Neutrophil (primary cell): ENCODE measurements at regions not wholly inside any gene's neighbourhood (a gene's known extent, or its start where the extent isn't known, plus 50 kb on each side); places are given as distances from the start of the nearest gene placed in this dataset.

Source experiments
- H3K27ac ChIP-seq: fragments of 200-600 bp; sonication (generic); 2 replicates; pipeline ENCODE4 v1.5.1; 2016; ENCODE audit warnings: mild to moderate bottlenecking, moderate library complexity
- H3K27me3 ChIP-seq: fragments of 200-600 bp; sonication (generic); 2 replicates; pipeline ENCODE4 v1.6.0; 2016; ENCODE audit warnings: mild to moderate bottlenecking
- H3K36me3 ChIP-seq: fragments of 200-600 bp; sonication (generic); 2 replicates; pipeline ENCODE4 v1.5.1; 2017
- H3K4me1 ChIP-seq, 2 experiments: fragments of 200-600 bp in 1 of 2; sonication (generic) in 1 of 2; 1 replicate in 1 of 2; 2 replicates in 1 of 2; pipeline versions ENCODE4 v1.5.1 to v1.6.1; 2013 to 2016; ENCODE audit warnings: low read depth in 1 of 2, low read length in 1 of 2, mild to moderate bottlenecking in 1 of 2, moderate library complexity in 1 of 2; ENCODE audit not compliant: control insufficient read depth in 1 of 2, insufficient read depth in 1 of 2
- H3K4me3 ChIP-seq, 2 experiments: fragments of 200-600 bp in 1 of 2; sonication (generic) in 1 of 2; 1 replicate in 1 of 2; 2 replicates in 1 of 2; pipeline ENCODE4 v1.5.1; 2013 to 2016; ENCODE audit warnings: low read depth in 1 of 2, low read length in 1 of 2, mild to moderate bottlenecking in 1 of 2, moderate library complexity in 1 of 2
- H3K9me3 ChIP-seq: fragments of 200-600 bp; sonication (generic); 2 replicates; pipeline ENCODE4 v1.5.1; 2016
- CTCF ChIP-seq: fragments of 200-600 bp; sonication (generic); IDR thresholded peaks from 2 replicates; pipeline ENCODE4 v1.5.1; 2016; ENCODE audit warnings: antibody characterized with exemption

- H3K27ac ChIP-seq, result no peak overlapping the region
- no peak for TF ChIP-seq CTCF
- no peaks in the 10 kb centered on the region for H3K4me1 ChIP-seq
- H3K36me3 ChIP-seq, result no peaks in the 10 kb centered on the region
- H3K27me3 ChIP-seq, result peaks cover 21% of the 10 kb centered on the region
- H3K4me3 ChIP-seq, result no peak overlapping the region
- no peaks in the 10 kb centered on the region for H3K9me3 ChIP-seq
Measured at GRCh38 chr9:109907400-109907799, 127.4 kb downstream of the PALM2AKAP2 start.

GRCh38 chr9:109907810-109908458 lies 127.9 kb downstream of the PALM2AKAP2 start:
- Histone ChIP-seq H3K9me3 (no peaks in the 10 kb centered on the region), H3K27me3 (peaks cover 23% of the 10 kb centered on the region), H3K27ac (no peak overlapping the region), H3K4me1 (no peaks in the 10 kb centered on the region), H3K36me3 (no peaks in the 10 kb centered on the region), H3K4me3 (no peak overlapping the region)
- TF ChIP-seq CTCF, result no peak

- no peak overlapping the region for H3K27ac ChIP-seq
- peaks cover 28% of the 10 kb centered on the region for H3K27me3 ChIP-seq
- no peak for TF ChIP-seq CTCF
- H3K4me1 ChIP-seq, result no peaks in the 10 kb centered on the region
- H3K4me3 ChIP-seq, result no peak overlapping the region
- H3K36me3 ChIP-seq, result no peaks in the 10 kb centered on the region
- H3K9me3 ChIP-seq, result no peaks in the 10 kb centered on the region
Measured at GRCh38 chr9:109908459-109909390, 128.7 kb downstream of the PALM2AKAP2 start.

- H3K36me3 ChIP-seq, result no peaks in the 10 kb centered on the region
- no peaks in the 10 kb centered on the region for H3K4me1 ChIP-seq
- H3K27ac ChIP-seq, result no peak overlapping the region
- peaks cover 28% of the 10 kb centered on the region for H3K27me3 ChIP-seq
- no peak for TF ChIP-seq CTCF
- no peaks in the 10 kb centered on the region for H3K9me3 ChIP-seq
- H3K4me3 ChIP-seq, result no peak overlapping the region
Measured at GRCh38 chr9:109910671-109911518, 130.9 kb downstream of the PALM2AKAP2 start.

GRCh38 chr9:109912082-109912582 lies 132.1 kb downstream of the PALM2AKAP2 start:
- H3K27me3 ChIP-seq, result peaks cover 28% of the 10 kb centered on the region
- no peak for TF ChIP-seq CTCF
- no peaks in the 10 kb centered on the region for H3K9me3 ChIP-seq
- no peak overlapping the region for H3K4me3 ChIP-seq
- H3K36me3 ChIP-seq, result no peaks in the 10 kb centered on the region
- no peaks in the 10 kb centered on the region for H3K4me1 ChIP-seq
- H3K27ac ChIP-seq, result no peak overlapping the region
